ENCODE measurements at regions not wholly inside any gene's neighbourhood (a gene's known extent, or its start where the extent isn't known, plus 50 kb on each side); places are given as distances from the start of the nearest gene placed in this dataset.

GRCh38 chr4:140296335-140297220 is 76.9 kb upstream of the SCOC start:
- H4K20me1 ChIP-seq (ENCODE audit: insufficient read depth), result no peaks in the 10 kb centered on the region
- H3K27ac ChIP-seq (ENCODE audit: low read depth, low read length), result peak overlapping the region; percentile 26
- peak overlapping the region; percentile 82 for H3K4me2 ChIP-seq (ENCODE audit: low read length)

GRCh38 chr4:140293979-140294378 is 79.5 kb upstream of the SCOC start:
- Histone ChIP-seq H3K27me3 (ENCODE audit: insufficient read depth, low read length) (no peaks in the 10 kb centered on the region), H3K4me3 (replicated peaks in 1 of 2; ENCODE audit: low read depth in 1 of 2, low read length in 2 of 2) (no peak overlapping the region), H3K9me3 (ENCODE audit: control insufficient read depth in 1 of 2, insufficient read depth in 1 of 2, low read depth in 1 of 2, low read length in 2 of 2) (no peaks in the 10 kb centered on the region), H2AFZ (ENCODE audit: low read depth, low read length, poor library complexity, severe bottlenecking) (no peak overlapping the region), H3K9me2 (ENCODE audit: insufficient read depth) (no peaks in the 10 kb centered on the region; the same call in 1 of the 2 replicates), H3K79me2 (ENCODE audit: insufficient read depth, low read length) (no peaks in the 10 kb centered on the region), H3K9ac (ENCODE audit: low read length) (no peak overlapping the region), H3K4me1 (ENCODE audit: control insufficient read depth in 1 of 2, insufficient read depth in 2 of 2, low read length in 2 of 2) (peaks cover 21 to 27% of the 10 kb centered on the region in 2 experiments), H3K27ac (ENCODE audit: low read depth, low read length) (no peak overlapping the region), H4K20me1 (ENCODE audit: insufficient read depth) (no peaks in the 10 kb centered on the region), H3K4me2 (ENCODE audit: low read length) (no peak overlapping the region), H3K36me3 (ENCODE audit: control insufficient read depth in 1 of 2, insufficient read depth in 2 of 2, low read length in 2 of 2) (no peaks in the 10 kb centered on the region)
- CTCF ChIA-PET, result no interaction called here
- POLR2A ChIA-PET, result no interaction called here
- no peak for TF ChIP-seq FOSL1 (IDR thresholded peaks at IDR 0.05; ENCODE audit: low read depth)
- TF ChIP-seq ZFX (IDR thresholded peaks at IDR 0.05), result no peak
- TF ChIP-seq SP1 (IDR thresholded peaks at IDR 0.05; ENCODE audit: low read depth), result no peak
- TF ChIP-seq RAD21 (IDR thresholded peaks at IDR 0.05; ENCODE audit: low read depth), result no peak
- TF ChIP-seq ZBTB33 (IDR thresholded peaks at IDR 0.05; ENCODE audit: extremely low read depth, insufficient replicate concordance, low read length), result no peak
- ATAC-seq (no peak), DNase-seq (ENCODE audit: low read depth, low spot score) (no peak)
- RAD21 ChIA-PET (ENCODE audit: low non-redundant PET in 1 of 2, low total read pairs in 2 of 2, uncharacterized antibody in 2 of 2, unreplicated experiment in 2 of 2), result no interaction called here
- intact Hi-C loops (cut with micrococcal nuclease), result no loop called here
- BruUV-seq (replicated peaks), result no TSS peak

More at GRCh38 chr4:140296335-140297220, 76.9 kb upstream of the SCOC start:
- no peaks in the 10 kb centered on the region for H3K27me3 ChIP-seq (ENCODE audit: insufficient read depth, low read length)
- no peaks in the 10 kb centered on the region for H3K79me2 ChIP-seq (ENCODE audit: insufficient read depth, low read length)
- H3K9me2 ChIP-seq (ENCODE audit: insufficient read depth), result no peaks in the 10 kb centered on the region
- H3K4me1 ChIP-seq (ENCODE audit: control insufficient read depth in 1 of 2, insufficient read depth in 2 of 2, low read length in 2 of 2), result peaks cover 34 to 46% of the 10 kb centered on the region in 2 experiments
- H3K9ac ChIP-seq (ENCODE audit: low read length), result peak overlapping the region; percentile 27
- DNase-seq (ENCODE audit: low read depth, low spot score), result peak; percentile 27
- no peaks in the 10 kb centered on the region for H3K9me3 ChIP-seq (ENCODE audit: control insufficient read depth in 1 of 2, insufficient read depth in 1 of 2, low read depth in 1 of 2, low read length in 2 of 2)
- ChIA-PET POLR2A (no interaction called here), RAD21 (ENCODE audit: low non-redundant PET in 1 of 2, low total read pairs in 2 of 2, uncharacterized antibody in 2 of 2, unreplicated experiment in 2 of 2) (no interaction called here), CTCF (no interaction called here)
- ATAC-seq, result peak; percentile 10
- intact Hi-C loops (cut with micrococcal nuclease), result no loop called here
- TF ChIP-seq CBX3 (IDR thresholded peaks at IDR 0.05; ENCODE audit: low read depth) (no peak), MAX (IDR thresholded peaks at IDR 0.05) (peak; percentile 57), SP1 (IDR thresholded peaks at IDR 0.05; ENCODE audit: low read depth) (peak; percentile 47; the same call in 1 of the 2 replicates), FOSL1 (IDR thresholded peaks at IDR 0.05; ENCODE audit: low read depth) (peak; percentile 25; the same call in 1 of the 2 replicates)
- peak overlapping the region; percentile 83 for H2AFZ ChIP-seq (ENCODE audit: low read depth, low read length, poor library complexity, severe bottlenecking)
- H3K36me3 ChIP-seq (ENCODE audit: control insufficient read depth in 1 of 2, insufficient read depth in 2 of 2, low read length in 2 of 2), result no peaks in the 10 kb centered on the region
- no TSS peak for BruUV-seq (replicated peaks)
- H3K4me3 ChIP-seq (replicated peaks in 1 of 2; ENCODE audit: low read depth in 1 of 2, low read length in 2 of 2), result peak overlapping the region; percentile 6 to 38; a peak in 3 of 4 replicates

All from HCT116 (cell line).